ENCODE measurements at regions not wholly inside any gene's neighbourhood (a gene's known extent, or its start where the extent isn't known, plus 50 kb on each side); places are given as distances from the start of the nearest gene placed in this dataset.
"Not testable (repeated sequence)": the region's sequence is repeated elsewhere in the genome, so short reads cannot be mapped to it uniquely, and the experiment has no call there.

DNA sequence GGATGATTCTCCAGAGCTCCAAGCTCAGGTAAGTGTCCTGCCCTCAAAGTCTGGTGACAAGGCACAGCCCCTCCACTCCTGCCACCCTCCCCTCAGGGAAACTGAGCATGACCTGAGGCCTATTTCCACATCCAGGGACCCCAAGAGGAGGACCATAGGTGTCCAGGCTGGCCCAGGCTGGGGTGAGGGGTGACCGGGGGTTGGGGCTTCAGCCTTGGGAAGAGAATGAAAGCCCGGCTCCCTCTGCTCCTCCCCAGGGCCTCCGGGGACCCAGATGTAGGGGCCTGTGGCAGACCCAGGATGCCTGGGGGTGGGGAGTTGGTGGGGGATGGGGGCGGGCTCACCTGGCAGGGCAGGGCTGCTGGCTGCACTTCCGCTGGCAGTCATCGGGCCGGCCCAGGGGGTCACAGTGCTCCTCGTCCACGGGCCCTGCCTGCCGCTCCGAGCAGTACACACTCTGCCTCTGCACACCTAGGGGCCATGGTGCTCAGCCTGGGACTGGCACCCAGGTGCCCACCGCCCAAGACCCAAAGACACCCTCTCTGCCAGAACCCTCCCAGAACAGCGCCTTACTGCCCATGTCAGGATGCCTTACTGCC, 116.5 kb upstream of the AKAP13 start:
- TF ChIP-seq, protein P1, sequence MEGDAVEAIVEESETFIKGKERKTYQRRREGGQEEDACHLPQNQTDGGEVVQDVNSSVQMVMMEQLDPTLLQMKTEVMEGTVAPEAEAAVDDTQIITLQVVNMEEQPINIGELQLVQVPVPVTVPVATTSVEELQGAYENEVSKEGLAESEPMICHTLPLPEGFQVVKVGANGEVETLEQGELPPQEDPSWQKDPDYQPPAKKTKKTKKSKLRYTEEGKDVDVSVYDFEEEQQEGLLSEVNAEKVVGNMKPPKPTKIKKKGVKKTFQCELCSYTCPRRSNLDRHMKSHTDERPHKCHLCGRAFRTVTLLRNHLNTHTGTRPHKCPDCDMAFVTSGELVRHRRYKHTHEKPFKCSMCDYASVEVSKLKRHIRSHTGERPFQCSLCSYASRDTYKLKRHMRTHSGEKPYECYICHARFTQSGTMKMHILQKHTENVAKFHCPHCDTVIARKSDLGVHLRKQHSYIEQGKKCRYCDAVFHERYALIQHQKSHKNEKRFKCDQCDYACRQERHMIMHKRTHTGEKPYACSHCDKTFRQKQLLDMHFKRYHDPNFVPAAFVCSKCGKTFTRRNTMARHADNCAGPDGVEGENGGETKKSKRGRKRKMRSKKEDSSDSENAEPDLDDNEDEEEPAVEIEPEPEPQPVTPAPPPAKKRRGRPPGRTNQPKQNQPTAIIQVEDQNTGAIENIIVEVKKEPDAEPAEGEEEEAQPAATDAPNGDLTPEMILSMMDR (IDR thresholded peaks at IDR 0.05): not testable (repeated sequence)
- TF ChIP-seq POLR2A, EP300 (IDR thresholded peaks at IDR 0.05): not testable (repeated sequence)

Measured in tibial nerve (tissue), 4 donors.